AG04449 (cell line): ENCODE measurements at regions not wholly inside any gene's neighbourhood (a gene's known extent, or its start where the extent isn't known, plus 50 kb on each side); places are given as distances from the start of the nearest gene placed in this dataset.
"Not testable (repeated sequence)": the region's sequence is repeated elsewhere in the genome, so short reads cannot be mapped to it uniquely, and the experiment has no call there.

ENCODE experiments used
- CTCF ChIA-PET: fragments of 350-600 bp; formaldehyde crosslinking; extraction: SDS; loops from one replicate; lab custom pipeline; 2021; ENCODE audit warnings: antibody characterized with exemption; lab: Yijun Ruan, JAX
- POLR2A ChIA-PET: fragments of 400-600, 350-600 bp; formaldehyde crosslinking; extraction: SDS; loops from one replicate; lab custom pipeline; 2020; ENCODE audit warnings: antibody characterized with exemption, inconsistent platforms; lab: Yijun Ruan, JAX
- DNase-seq: peaks from one replicate; pipeline ENCODE4 v3.0.0-alpha.2; 2010; ENCODE audit warnings: low read depth, low spot score
- H3K4me3 ChIP-seq: 2 replicates; pipeline ENCODE4 v1.5.1; 2011; ENCODE audit warnings: low read depth, mild to moderate bottlenecking, control low read depth, low read length
- CTCF ChIP-seq: IDR thresholded peaks from one replicate; pipeline ENCODE4 v1.5.1; 2011; ENCODE audit warnings: mild to moderate bottlenecking, moderate library complexity, low read length, control low read depth, inconsistent platforms; ENCODE audit not compliant: insufficient read depth; ENCODE audit errors: missing control alignments

- DNase-seq: no peak
- CTCF ChIA-PET: no interaction called here
- TF ChIP-seq CTCF: no peak
- no peak overlapping the region for H3K4me3 ChIP-seq
- POLR2A ChIA-PET: no interaction called here
Observed at GRCh38 chr7:156327916-156328315, 312.7 kb upstream of the RNF32 start.

GRCh38 chr7:156327474-156327873 lies 313.1 kb upstream of the RNF32 start:
- H3K4me3 ChIP-seq: no peak overlapping the region
- TF ChIP-seq CTCF: no peak
- ChIA-PET CTCF (no interaction called here), POLR2A (no interaction called here)
- no peak for DNase-seq

- TF ChIP-seq CTCF: no peak
- POLR2A ChIA-PET: no interaction called here
- DNase-seq: no peak
- CTCF ChIA-PET: no interaction called here
- no peak overlapping the region for H3K4me3 ChIP-seq
Observed at GRCh38 chr7:156324201-156324600, 316.4 kb upstream of the RNF32 start.

- POLR2A ChIA-PET, H3K4me3 ChIP-seq, DNase-seq, CTCF ChIA-PET: not testable (repeated sequence)
Observed at GRCh38 chr7:156321430-156321829, 319.1 kb upstream of the RNF32 start.

- no peak overlapping the region for H3K4me3 ChIP-seq
Observed at GRCh38 chr7:156318926-156319325, 321.6 kb upstream of the RNF32 start.

GRCh38 chr7:156318426-156318825 lies 322.1 kb upstream of the RNF32 start:
- no peak overlapping the region for H3K4me3 ChIP-seq
- DNase-seq: no peak
- ChIA-PET CTCF (no interaction called here), POLR2A (no interaction called here)
- no peak for TF ChIP-seq CTCF

More at GRCh38 chr7:156318926-156319325, 321.6 kb upstream of the RNF32 start:
- ChIA-PET CTCF (no interaction called here), POLR2A (no interaction called here)
- no peak for TF ChIP-seq CTCF
- DNase-seq: no peak

GRCh38 chr7:156309016-156309620 lies 331.5 kb upstream of the RNF32 start:
- TF ChIP-seq CTCF: no peak
- ChIA-PET POLR2A (no interaction called here), CTCF (no interaction called here)
- no peak for DNase-seq
- H3K4me3 ChIP-seq: no peak overlapping the region
